ENCODE measurements at regions not wholly inside any gene's neighbourhood (a gene's known extent, or its start where the extent isn't known, plus 50 kb on each side); places are given as distances from the start of the nearest gene placed in this dataset.

DNA sequence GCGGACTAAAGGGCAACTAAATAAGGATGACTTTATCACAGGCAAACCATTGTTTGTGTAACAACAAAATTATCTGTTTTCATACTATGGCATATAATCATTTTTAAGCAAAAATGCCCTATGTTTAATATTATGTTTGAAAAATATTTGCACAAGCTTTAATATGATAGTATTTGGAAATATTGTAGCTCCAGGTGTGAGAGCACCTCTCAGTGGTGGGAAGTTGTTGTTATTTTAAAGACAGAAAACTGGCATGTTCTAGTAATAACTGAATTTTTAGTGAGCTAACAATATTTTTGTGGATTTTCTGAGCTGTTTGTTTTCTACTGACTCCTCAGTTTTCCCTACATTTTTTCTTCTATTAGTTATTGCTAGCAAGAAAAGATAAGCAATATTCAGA is 578.8 kb downstream of the KCNT2 start:
- TF ChIP-seq EZH2 (IDR thresholded peaks at IDR 0.05; ENCODE audit: borderline replicate concordance, low read depth, low read length, severe bottlenecking) (no peak), POLR2A (IDR thresholded peaks at IDR 0.05; ENCODE audit: low read depth, low read length) (no peak)
